Renal cortical epithelial cell (primary cell): ENCODE measurements at regions not wholly inside any gene's neighbourhood (a gene's known extent, or its start where the extent isn't known, plus 50 kb on each side); places are given as distances from the start of the nearest gene placed in this dataset.
"Not testable (repeated sequence)": the region's sequence is repeated elsewhere in the genome, so short reads cannot be mapped to it uniquely, and the experiment has no call there.

ENCODE experiments used
- DNase-seq: peaks from one replicate; pipeline ENCODE4 v3.0.0-alpha.2; 2011; ENCODE audit warnings: low read depth

DNA sequence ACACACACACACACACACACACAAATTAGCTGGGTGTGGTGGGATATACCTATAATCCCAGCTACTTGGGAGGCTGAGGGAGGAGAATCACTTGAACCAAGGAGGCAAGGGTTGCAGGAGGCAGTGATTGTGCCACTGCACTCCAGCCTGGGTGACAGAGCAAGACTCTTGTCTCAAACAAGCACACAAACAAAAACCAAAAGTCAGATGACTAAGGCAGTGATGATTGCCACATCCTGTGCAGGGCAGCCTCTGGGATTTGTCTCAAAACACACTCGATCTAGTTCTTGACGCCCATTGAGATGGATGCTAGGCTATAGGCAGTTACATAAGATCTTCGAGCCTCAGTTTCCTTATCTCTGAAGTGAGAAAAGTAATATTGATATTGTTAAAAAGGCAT, 183.1 kb upstream of the NOTCH2NLA start:
- not testable (repeated sequence) for DNase-seq

DNA sequence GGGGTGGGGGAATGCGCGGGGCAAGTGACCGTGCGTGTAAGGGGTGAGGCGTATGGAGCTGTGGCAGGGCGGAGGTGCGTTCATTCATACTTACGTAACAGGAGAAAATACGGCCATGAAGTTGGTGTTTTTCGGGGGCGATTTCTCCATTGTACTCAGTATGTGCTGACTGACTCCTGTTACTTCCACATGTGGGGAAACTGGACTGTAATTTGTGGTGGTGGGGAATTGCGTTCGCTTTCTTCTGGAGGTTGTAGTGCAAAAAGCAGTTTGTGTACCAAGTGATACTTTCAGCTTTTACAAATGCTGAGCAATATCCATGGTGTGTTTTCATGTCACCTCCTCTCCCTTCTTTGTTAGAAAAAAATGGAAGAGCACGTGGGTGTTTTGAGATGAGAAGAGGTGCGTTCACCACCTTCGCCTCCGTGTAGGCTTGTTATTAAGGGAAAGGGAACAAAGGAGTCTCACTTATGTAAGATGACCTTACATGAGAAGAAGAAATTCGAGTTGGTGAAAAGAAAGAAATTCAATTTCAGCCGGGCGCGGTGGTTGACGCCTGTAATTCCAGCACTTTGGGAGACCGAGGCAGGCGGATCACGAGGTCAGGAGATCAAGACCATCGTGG, 181.1 kb upstream of the NOTCH2NLA start:
- DNase-seq: peak; percentile 97

DNA sequence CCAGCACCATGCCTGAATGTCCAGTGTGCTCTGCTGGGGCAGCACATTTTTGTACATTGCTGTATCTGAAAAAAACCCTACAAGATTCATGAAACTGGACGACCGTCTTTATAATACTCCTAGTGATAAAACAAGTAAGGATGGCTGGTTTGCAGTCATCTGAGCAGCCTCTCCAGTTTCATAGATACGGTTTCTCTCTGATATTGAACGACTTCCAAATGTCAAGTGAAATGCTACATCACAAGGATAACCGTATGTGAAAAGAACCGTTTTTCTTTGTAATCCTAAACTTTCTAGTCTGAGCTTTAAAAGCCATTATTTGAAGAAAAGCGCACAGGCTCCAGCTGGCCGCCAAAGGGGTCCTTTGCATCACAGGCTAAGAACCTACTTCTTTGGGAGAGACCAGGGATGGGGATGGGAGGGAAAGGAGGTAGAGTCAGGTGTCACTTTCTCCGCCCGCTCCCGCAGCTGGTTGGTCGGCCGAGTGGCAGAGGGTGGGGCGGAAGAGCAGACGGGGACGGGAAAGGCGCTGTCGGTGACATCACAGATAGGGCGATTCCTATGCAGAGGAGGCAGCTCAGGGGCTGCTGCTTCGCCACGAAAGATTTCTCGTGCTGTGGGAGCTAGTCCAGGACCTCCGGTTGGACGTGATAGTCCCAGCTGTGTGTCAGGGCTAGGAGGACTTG, 180.4 kb upstream of the NOTCH2NLA start:
- peak; percentile 46 for DNase-seq

DNA sequence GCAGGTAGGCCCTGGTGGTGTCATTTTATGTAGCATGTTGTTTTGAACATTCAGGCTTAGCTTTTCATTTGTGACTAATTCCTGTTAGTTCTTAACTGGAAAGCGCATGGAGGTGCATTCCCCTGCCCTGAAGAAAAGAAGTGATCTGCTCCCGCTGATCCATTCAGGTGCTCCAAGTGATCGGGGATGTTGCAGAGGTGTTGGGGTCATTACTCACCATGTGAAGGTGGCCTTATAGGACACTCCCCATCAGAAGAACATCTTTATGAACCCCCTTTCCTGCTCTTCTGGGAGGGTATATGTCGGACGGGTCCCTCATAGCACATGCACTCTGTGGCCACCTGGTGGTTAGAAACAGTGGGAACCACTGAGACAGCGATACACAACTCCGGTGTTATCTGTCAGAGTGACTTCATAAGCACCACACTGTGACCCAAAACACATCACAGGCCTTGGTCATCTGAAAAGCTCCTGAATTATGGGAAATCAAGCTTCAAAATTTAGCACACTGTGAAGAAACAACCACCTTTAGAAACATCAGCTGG, 172.5 kb upstream of the NOTCH2NLA start:
- not testable (repeated sequence) for DNase-seq

DNA sequence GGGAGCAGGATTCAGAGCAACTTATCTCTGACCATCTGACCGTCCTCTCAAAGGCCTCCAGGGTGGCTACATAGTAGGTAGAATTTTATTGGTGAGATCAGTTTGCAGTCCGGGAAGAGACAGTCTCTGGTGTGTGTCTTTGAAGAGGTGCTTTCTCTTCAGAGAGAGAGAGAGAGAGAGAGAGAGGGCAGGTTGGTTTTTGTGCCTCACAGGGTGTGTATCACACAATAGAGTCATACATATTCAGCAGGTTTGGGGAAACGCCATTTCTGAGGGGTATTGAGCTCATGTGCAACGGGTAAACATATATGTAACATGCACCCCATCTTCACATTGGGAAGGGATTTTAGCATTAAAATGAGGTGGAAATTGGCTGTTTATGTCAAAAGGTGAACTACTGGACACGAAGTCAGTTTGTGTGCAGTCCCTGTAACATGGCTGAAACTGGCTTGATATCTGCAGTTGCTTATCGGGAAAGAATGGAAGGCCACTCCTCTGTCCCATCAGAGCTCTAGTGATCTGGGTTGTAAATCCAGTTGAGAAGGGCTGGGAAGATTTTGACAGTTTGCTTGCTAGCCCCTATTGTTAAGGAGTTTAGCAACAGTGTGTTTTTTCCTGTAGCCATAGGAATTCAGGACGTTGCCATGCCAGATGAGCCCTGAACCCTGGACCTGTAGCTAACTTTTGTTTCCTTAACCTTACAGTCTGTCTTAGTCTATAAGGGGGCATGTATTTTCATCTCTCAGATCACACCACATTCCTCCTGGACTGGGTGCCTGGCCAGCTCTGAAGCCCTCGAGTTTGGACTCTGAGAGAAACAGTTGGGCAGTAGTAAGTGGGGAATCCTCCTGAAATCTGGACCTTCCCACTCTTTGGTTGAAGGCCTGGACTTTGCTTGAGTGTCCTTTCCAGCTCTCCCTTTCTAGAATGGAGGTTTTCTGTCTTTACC, 171.6 kb upstream of the NOTCH2NLA start:
- DNase-seq: not testable (repeated sequence)

DNA sequence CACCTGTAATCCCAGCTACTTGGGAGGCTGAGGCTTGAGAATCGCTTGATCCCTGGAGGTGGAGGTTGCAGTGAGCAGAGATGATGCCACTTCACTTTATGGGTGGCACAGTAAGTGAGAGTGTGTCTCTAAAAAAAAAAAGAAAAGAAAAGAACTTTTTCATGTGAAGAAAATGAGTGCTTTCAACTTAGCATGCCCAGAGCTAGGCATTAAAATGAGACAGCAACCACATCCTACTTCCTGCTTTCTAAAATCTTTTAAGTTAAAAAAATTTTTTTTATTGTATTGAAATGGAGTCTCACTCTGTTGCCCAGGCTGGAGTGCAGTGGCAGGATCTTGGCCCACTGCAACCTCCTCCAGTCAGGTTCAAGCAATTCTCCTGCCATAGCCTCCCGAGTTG, 170.4 kb upstream of the NOTCH2NLA start:
- not testable (repeated sequence) for DNase-seq

DNA sequence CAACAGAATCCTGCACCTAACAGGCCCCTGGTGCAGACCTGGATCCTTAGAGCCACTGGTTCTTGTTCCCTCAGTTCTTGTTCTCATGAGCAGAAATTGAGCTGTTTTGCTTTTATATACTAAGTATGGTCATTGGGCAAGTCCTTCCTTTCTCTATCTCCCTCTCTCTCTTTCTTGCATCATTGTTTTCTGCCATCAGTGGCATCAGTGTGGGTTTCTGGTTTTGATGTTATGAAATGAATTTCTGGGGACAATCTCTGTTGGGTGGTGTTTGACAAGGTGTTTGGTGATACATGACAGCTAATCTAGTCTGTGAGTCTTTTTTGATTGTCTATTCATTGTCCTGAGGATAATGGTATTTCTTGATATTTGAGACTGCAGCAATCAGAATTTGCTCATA, 168.0 kb upstream of the NOTCH2NLA start:
- DNase-seq: not testable (repeated sequence)

DNA sequence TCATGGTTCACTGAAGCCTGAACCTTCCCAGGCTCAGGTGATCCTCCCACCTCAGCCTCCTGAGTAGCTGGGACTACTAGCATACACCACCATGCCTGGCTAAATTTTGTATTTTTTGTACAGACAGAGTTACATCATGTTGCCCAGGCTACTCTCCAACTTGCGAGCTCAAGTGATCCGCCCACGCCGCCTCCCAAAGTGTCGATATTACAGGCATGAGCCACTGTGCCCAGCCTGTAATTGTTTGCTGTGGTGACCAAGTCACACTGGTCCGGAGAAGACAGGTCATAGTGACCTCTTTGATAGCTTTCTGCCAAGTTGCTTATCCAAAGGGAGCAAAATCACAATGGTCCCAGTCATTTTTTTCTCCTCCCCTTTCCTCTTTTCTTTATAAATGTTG, 167.4 kb upstream of the NOTCH2NLA start:
- DNase-seq: not testable (repeated sequence)

DNA sequence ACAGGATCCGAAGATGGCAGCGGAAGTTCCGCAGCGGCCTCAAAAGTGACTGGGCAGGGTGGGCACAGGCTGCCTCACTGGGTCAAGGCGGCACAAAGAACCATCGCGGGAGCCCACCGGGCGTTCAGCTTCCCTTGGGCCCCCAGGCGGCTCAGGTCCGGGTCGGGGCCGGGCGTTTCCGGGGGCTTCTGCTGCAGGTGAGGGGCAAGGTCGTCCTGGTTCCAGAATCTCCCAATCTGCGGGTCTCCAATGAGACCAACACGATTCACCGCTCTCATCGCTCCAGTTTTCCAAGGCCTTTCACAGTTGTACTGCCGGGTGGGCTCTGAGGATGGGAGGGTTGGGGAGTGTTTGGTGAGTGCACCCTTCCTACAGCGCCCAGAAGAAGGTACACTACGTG, 165.0 kb upstream of the NOTCH2NLA start:
- not testable (repeated sequence) for DNase-seq

DNA sequence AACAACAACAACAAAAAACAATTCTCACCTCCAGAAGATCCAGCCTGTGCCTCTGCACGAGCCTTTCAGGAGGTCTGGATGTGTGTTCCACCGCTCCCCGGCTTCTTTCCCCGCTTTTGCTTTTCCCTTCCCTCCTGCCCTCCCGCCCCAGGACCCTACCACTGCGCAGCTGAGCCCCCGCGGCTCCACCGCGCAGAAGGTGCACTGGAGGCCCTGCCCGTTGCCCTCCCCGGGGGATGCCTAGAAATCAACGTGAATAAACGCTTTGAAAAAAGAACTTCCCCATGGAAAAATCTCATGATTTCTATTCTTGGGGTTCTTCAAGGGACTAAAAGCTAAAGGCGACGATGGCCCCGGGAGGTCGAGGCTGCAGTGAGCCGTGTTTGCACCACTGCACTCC, 164.3 kb upstream of the NOTCH2NLA start:
- not testable (repeated sequence) for DNase-seq

DNA sequence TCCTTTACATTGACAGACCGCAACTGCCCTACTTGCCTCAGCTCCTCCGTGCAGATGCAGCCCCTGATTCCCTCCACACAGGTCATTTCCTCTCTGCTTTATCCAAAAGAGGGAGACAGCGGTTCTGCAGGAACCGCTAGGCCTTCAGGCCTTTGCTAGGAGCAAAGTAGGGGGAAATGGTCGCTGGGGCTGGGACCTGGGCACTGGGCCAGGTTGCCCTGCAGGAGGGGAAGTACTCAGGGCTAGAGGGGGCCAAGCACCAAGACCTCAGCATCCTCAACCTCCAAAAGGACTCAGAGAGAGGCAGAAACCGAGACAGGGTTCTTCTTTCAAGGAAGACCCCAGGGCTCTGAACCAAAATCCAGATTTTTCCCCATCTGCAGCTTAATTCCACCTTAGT, 160.4 kb upstream of the NOTCH2NLA start:
- DNase-seq: not testable (repeated sequence)

DNA sequence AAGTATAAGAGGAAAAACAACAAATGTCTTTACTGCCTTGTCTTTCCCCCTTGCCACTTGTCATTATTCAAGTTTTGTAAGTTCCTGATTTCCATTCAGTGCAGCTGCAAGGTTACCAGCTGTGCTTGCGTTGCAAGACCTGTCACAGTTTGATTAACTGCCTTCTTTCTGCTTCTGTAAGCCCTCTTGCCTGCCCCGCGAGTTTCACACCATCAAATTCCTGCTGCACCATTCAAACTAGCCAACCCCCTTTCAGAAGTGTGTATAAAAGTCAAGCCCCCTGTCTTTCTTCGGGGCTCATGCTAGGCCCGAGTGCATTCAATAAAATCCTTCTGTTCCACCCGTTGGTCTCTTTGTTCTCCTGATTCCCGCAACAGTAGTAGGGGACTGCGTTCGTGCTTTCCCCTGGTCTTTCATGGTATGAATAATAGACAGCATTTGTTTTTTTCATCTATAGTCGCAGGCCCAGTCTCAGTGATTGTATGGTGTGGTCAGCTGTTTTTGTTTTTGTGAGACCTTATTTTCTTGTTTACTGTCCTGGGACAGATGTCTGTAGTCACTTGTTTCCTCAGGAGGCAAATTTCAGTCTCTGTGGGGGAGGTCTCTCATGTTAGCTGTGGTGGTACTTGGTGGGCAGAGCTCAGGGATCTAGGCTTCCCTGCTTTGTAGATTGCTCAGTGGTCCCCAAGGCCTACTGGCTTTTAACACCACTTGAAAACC, 159.1 kb upstream of the NOTCH2NLA start:
- not testable (repeated sequence) for DNase-seq

DNA sequence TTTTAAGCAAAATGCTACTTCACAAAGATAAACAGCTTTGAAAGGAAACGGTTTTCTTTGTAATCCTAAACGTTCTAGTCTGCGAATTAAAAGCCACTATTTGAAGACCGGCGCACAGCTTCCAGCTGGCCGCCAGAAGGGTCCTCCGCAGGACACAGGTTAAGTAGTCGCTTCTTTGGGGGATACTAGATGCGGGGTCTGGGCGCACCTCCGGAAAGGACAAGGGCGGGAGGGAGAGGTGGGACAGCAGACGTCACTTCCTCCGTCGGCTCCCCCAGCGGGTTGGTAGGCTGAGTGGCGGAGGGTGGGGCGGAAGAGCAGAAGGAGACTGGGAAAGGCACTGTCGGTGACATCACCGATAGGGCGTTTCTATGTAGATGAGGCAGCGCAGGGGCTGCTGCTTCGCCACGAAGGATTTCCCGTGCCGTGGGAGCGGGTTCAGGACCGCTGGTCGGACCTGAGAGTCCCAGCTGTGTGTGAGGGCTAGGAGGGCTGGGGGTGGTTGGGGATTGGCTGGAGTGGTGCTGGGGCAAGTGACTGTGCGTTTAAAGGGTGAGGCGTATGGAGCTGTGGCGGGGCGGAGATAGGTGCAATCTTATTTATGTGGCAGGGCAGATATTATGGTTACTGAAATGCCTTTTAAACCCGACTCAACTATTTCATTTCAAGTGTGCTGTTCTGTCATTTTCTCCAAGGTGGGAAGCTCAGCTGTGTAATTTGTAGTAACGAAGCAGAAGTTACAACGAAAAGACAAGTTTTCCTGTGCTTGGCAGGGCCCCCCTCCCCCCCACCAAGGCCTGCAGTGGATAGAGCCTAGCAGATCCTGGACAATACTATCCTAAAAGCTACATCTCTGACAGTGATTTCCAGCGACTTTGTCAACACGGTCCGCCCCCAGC, 158.3 kb upstream of the NOTCH2NLA start:
- peak; percentile 98 for DNase-seq

DNA sequence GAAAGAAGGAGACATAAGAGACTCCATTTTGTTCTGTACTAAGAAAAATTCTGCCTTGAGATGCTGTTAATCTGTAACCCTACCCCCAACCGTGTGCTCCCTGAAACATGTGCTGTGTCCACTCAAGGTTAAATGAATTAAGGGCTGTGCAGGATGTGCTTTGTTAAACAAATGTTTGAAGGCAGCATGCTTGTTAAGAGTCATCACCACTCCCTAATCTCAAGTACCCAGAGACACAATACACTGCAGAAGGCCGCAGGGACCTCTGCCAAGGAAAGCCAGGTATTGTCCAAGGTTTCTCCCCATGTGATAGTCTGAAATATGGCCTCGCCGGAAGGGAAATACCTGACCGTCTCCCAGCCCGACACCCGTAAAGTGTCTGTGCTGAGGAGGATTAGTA, 152.4 kb upstream of the NOTCH2NLA start:
- DNase-seq: peak; percentile 4

DNA sequence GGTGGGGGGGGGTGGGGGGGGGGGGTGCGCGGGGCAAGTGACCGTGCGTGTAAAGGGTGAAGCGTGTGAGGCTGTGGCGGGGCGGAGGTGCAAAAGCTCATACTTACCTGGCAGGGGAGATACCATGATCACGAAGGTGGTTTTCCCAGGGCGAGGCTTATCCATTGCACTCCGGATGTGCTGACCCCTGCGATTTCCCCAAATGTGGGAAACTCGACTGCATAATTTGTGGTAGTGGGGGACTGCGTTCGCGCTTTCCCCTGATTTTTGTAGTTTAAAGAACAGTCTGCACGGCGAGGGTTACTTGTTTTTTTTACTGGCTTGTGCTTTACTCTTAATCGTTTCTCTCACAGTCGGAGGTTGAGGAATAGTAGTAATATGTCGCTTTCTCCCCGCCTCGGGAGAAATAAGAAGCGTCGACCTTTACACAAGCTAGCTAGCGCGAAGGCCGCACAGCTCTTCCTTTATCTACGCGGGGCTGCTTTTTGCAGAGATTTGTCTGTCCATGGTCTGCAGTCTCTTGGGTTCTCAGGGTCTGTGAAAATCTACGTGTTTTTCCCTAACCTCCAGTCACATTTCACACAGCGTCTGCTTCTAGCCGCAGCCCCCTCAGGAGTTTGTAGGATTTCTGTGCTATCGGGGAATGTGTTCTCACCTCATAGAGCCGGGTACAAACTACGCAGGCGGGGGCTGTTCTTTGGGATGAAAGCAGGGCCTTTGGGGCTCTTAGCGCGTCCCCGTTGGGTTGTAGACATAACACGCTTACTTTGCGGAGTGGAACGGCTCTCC, 148.1 kb upstream of the NOTCH2NLA start:
- peak; percentile 98 for DNase-seq

DNA sequence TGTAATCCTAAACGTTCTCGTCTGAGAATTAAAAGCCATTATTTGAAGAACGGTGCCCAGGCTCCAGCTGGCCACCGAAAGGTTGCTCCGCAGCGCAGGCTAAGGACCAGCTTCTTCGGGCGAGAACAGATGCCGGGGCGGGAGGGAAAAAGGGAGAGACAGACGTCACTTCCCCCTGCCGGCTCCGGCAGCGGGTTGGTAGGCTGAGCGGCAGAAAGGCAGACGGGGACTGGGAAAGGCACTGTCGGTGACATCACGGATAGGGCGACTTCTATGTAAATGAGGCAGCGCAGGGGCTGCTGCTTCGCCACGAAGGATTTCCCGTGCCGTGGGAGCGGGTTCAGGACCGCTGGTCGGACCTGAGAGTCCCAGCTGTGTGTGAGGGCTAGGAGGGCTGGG, 147.5 kb upstream of the NOTCH2NLA start:
- DNase-seq: peak; percentile 63

DNA sequence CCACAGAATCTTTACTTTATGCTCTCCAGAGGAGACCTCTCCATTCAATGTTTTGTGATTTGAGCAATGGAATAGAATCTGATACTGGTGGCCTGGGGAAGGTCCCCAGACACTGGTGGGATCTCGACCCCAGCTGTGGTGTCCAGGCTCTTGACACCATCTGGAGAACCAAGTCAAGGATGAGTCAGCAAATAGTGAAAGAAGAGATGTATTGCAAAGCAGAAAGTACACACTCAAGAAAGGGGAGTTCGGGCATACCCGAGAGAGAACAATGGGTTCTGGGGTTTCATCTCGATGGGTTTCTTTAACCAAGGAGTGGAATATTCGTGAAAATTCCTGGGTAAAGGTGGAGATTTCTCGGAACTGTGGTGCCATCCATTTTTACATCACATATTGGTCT, 146.3 kb upstream of the NOTCH2NLA start:
- DNase-seq: not testable (repeated sequence)

DNA sequence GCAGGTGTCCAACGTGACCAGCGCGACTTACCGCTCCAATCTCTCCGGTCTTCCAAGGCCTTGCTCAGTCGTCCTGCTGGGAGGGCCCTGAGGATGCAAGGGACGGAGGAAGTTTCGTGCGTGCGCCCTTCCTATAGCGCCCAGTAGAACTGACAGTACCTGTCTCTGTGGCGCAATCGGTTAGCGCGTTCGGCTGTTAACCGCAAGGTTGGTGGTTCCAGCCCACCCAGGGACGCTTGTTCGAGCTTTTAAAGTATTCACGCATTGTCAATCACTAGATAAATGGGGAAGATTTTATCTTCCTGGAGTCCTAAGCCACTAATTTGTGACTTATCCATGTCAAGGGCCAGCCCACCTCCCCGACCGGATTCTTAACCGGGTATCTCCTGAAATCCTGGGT, 141.1 kb upstream of the NOTCH2NLA start:
- DNase-seq: peak; percentile 38

DNA sequence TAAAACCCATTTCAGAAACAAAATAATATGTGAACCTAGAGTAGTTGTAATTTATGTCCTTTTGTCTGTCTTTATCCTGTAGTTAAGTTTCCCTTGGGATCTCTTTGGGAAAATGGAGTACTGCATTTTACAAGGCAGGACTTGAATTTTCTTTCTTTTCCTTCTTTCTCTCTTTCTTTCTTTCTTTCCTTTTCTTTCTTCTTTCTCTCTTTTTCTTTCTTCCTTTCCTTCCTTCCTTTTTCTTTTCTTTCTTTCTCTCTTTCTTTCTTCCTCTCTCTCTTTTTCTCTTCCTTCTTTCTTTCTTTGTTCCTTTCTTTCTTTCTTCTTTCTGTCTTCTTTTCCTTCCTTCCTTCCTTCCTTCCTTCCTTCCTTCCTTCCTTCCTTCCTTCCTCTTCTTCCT, 126.6 kb upstream of the NOTCH2NLA start:
- DNase-seq: not testable (repeated sequence)

DNA sequence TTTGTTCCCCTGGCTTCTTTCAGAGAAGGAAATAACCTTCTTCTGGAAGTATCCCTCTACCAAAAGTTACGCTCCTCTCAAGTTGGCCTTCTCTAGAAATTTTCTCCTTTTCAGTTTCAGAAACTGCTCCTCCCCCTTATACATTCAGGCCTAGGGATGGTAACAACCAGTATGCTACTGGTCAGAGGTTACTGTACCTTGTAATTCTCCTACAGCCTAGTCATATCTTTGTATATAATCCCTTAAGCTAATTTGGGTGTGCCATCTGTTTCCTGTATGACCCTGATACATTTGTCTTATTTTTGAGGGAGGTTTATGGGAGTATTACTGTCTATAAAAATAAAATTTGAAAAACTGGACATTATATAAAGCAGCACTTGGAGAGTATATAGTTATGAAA, 98.0 kb upstream of the NOTCH2NLA start:
- not testable (repeated sequence) for DNase-seq
